ENCODE measurements at regions not wholly inside any gene's neighbourhood (a gene's known extent, or its start where the extent isn't known, plus 50 kb on each side); places are given as distances from the start of the nearest gene placed in this dataset.

GRCh38 chr14:106511800-106512198 lies 985.4 kb downstream of the TMEM121 start:
- Histone ChIP-seq H3K9ac (replicated peaks in 1 of 4; ENCODE audit: extremely low read depth in 1 of 4, low read depth in 3 of 4, low read length in 3 of 4) (no peak overlapping the region), H2BK12ac (ENCODE audit: low read depth, low read length) (no peak overlapping the region), H3K27ac (ENCODE audit: low read depth, low read length) (no peak overlapping the region), H2AFZ (ENCODE audit: low read length) (no peak overlapping the region), H3K79me2 (ENCODE audit: control insufficient read depth in 1 of 2, insufficient read depth in 2 of 2, low read length in 2 of 2) (no peaks in the 10 kb centered on the region), H2BK120ac (replicated peaks; ENCODE audit: low read depth, low read length) (no peak overlapping the region), H2BK5ac (ENCODE audit: low read depth, low read length) (no peak overlapping the region), H3K23me2 (ENCODE audit: low read depth, low read length) (no peaks in the 10 kb centered on the region), H3K4me3 (ENCODE audit: extremely low read depth in 1 of 4, insufficient read depth in 2 of 4, low read depth in 3 of 4, low read length in 4 of 4) (no peak overlapping the region), H3K23ac (ENCODE audit: insufficient read length) (no peak overlapping the region), H2BK15ac (ENCODE audit: low read length) (no peak overlapping the region), H2AK5ac (ENCODE audit: low read depth, low read length) (no peak overlapping the region), H4K8ac (ENCODE audit: extremely low read depth, insufficient read depth, low read length) (no peak overlapping the region), H3K14ac (ENCODE audit: insufficient read length) (no peak overlapping the region), H4K91ac (replicated peaks; ENCODE audit: insufficient read length, low read length) (no peak overlapping the region), H3K79me1 (ENCODE audit: low read depth, low read length) (no peaks in the 10 kb centered on the region), H3K4me2 (ENCODE audit: insufficient read depth in 1 of 2, low read depth in 2 of 2, low read length in 2 of 2) (no peak overlapping the region), H4K5ac (ENCODE audit: insufficient read length, low read depth, low read length) (no peak overlapping the region), H3K56ac (replicated peaks; ENCODE audit: insufficient read length, low read depth, low read length) (no peak overlapping the region), H3K36me3 (ENCODE audit: control insufficient read depth in 2 of 4, insufficient read depth in 4 of 4, low read length in 3 of 4) (no peaks in the 10 kb centered on the region), H2BK20ac (ENCODE audit: low read length) (no peak overlapping the region), H3K4me1 (replicated peaks in 1 of 4; ENCODE audit: control insufficient read depth in 3 of 4, insufficient read depth in 4 of 4, low read length in 3 of 4) (no peaks in the 10 kb centered on the region), H3K4ac (replicated peaks; ENCODE audit: insufficient read length, low read depth, low read length) (no peak overlapping the region), H3K18ac (ENCODE audit: extremely low read depth, low read length) (no peak overlapping the region), H3K9me3 (ENCODE audit: insufficient read depth in 2 of 2, low read depth in 1 of 2, low read length in 1 of 2) (peaks cover 78 to 95% of the 10 kb centered on the region in 2 experiments), H3K27me3 (replicated peaks in 1 of 4; ENCODE audit: control insufficient read depth in 3 of 4, extremely low read depth in 1 of 4, insufficient read depth in 3 of 4, low read length in 3 of 4) (no peaks in the 10 kb centered on the region), H4K20me1 (replicated peaks in 1 of 2; ENCODE audit: control insufficient read depth in 1 of 2, insufficient read depth in 2 of 2, low read length in 2 of 2) (no peaks in the 10 kb centered on the region)
- FAIRE-seq (no peak), DNase-seq (ENCODE audit: low read depth in 1 of 2, low spot score in 2 of 2) (no peak)
- WGBS, 2 experiments (ENCODE audit: extremely low coverage in 1 of 2, insufficient coverage in 1 of 2, insufficient read length in 1 of 2, insufficient replicate concordance in 2 of 2, low coverage in 1 of 2, low lambda C conversion rate in 2 of 2, missing lambda C conversion rate in 1 of 2): 78% methylated on average over 9 of the region's 9 CpGs; no CpG with 5 or more reads in 1 of the 2 experiments
- POLR2A ChIA-PET (ENCODE audit: partially characterized antibody): no interaction called here
- TF ChIP-seq CTCF (IDR thresholded peaks at IDR 0.05; ENCODE audit: control extremely low read depth in 1 of 3, insufficient read depth in 1 of 3, low read depth in 1 of 3, low read length in 3 of 3): no peak
- CTCF ChIA-PET (ENCODE audit: partially characterized antibody): no interaction called here

Measured in H1 (cell line).